Dendritic cell treated with granulocyte-macrophage colony-stimulating factor and Interleukin-4, amounts not matched to agents 40 ng/mL and 50 ng/mL, for 4 days (primary cell): ENCODE measurements at regions not wholly inside any gene's neighbourhood (a gene's known extent, or its start where the extent isn't known, plus 50 kb on each side); places are given as distances from the start of the nearest gene placed in this dataset.

ENCODE experiments used
- H3K27ac Mint-ChIP-seq: one replicate; pipeline ENCODE4 v1.8.0; 2022; ENCODE audit warnings: mild to moderate bottlenecking, mixed read lengths
- H3K27me3 Mint-ChIP-seq: one replicate; pipeline ENCODE4 v1.8.0; 2022; ENCODE audit warnings: mild to moderate bottlenecking, mixed read lengths
- H3K36me3 Mint-ChIP-seq: one replicate; pipeline ENCODE4 v1.8.0; 2022; ENCODE audit warnings: low read depth, mixed read lengths
- H3K4me1 Mint-ChIP-seq: one replicate; pipeline ENCODE4 v1.8.0; 2022; ENCODE audit warnings: low read depth, mixed read lengths
- H3K4me3 Mint-ChIP-seq: one replicate; pipeline ENCODE4 v1.8.0; 2022; ENCODE audit warnings: mild to moderate bottlenecking, moderate library complexity, mixed read lengths
- H3K9me3 Mint-ChIP-seq: one replicate; pipeline ENCODE4 v1.8.0; 2022; ENCODE audit warnings: mixed read lengths
- intact Hi-C: fragments of 100-400 bp; cut with micrococcal nuclease; formaldehyde crosslinking; loops from one replicate; pipeline ENCODE4 v1.15.0; 2022

- peaks cover 65% of the 10 kb centered on the region for H3K4me1 Mint-ChIP-seq
- peak overlapping the region; percentile 78 for H3K27ac Mint-ChIP-seq
- intact Hi-C loops, result no loop called here
- no peaks in the 10 kb centered on the region for H3K9me3 Mint-ChIP-seq
- H3K4me3 Mint-ChIP-seq, result no peak overlapping the region
- H3K27me3 Mint-ChIP-seq, result no peaks in the 10 kb centered on the region
- H3K36me3 Mint-ChIP-seq, result no peaks in the 10 kb centered on the region
Observed at GRCh38 chr3:107992976-107993684, 97.7 kb downstream of the CD47 start.

GRCh38 chr3:107990926-107991325 is 99.9 kb downstream of the CD47 start:
- Mint-ChIP-seq H3K27ac (peak overlapping the region; percentile 96), H3K4me1 (peaks cover 69% of the 10 kb centered on the region), H3K4me3 (no peak overlapping the region), H3K36me3 (no peaks in the 10 kb centered on the region), H3K27me3 (no peaks in the 10 kb centered on the region), H3K9me3 (no peaks in the 10 kb centered on the region)
- intact Hi-C loops, result no loop called here

GRCh38 chr3:107990433-107990832 is 100.4 kb downstream of the CD47 start:
- peak overlapping the region; percentile 96 for H3K27ac Mint-ChIP-seq
- no peaks in the 10 kb centered on the region for H3K27me3 Mint-ChIP-seq
- H3K36me3 Mint-ChIP-seq, result no peaks in the 10 kb centered on the region
- peaks cover 69% of the 10 kb centered on the region for H3K4me1 Mint-ChIP-seq
- intact Hi-C loops, result no loop called here
- H3K4me3 Mint-ChIP-seq, result peak overlapping the region; percentile 66
- no peaks in the 10 kb centered on the region for H3K9me3 Mint-ChIP-seq

- peak overlapping the region; percentile 66 for H3K4me3 Mint-ChIP-seq
- H3K27ac Mint-ChIP-seq, result peak overlapping the region; percentile 96
- peaks cover 73% of the 10 kb centered on the region for H3K4me1 Mint-ChIP-seq
- no peaks in the 10 kb centered on the region for H3K36me3 Mint-ChIP-seq
- H3K9me3 Mint-ChIP-seq, result no peaks in the 10 kb centered on the region
- intact Hi-C loops, result loop anchor here (5.0 kb wide), 1 partner anchor 48 kb away; no protein-coding TSS in a partner anchor
- no peaks in the 10 kb centered on the region for H3K27me3 Mint-ChIP-seq
Observed at GRCh38 chr3:107989661-107990060, 101.2 kb downstream of the CD47 start.

GRCh38 chr3:107988460-107989175 is 102.2 kb downstream of the CD47 start:
- intact Hi-C loops, result loop anchor here (5.0 kb wide), 1 partner anchor 49 kb away; no protein-coding TSS in a partner anchor
- Mint-ChIP-seq H3K27ac (peak overlapping the region; percentile 96), H3K4me3 (peak overlapping the region; percentile 66), H3K4me1 (peaks cover 66% of the 10 kb centered on the region), H3K36me3 (no peaks in the 10 kb centered on the region), H3K9me3 (no peaks in the 10 kb centered on the region), H3K27me3 (no peaks in the 10 kb centered on the region)

GRCh38 chr3:107987036-107987939 is 103.5 kb downstream of the CD47 start:
- H3K36me3 Mint-ChIP-seq, result no peaks in the 10 kb centered on the region
- H3K9me3 Mint-ChIP-seq, result no peaks in the 10 kb centered on the region
- no peaks in the 10 kb centered on the region for H3K27me3 Mint-ChIP-seq
- no peak overlapping the region for H3K4me3 Mint-ChIP-seq
- H3K4me1 Mint-ChIP-seq, result peaks cover 58% of the 10 kb centered on the region
- intact Hi-C loops, result loop anchor here (5.0 kb wide), 1 partner anchor 50 kb away; no protein-coding TSS in a partner anchor
- peak overlapping the region; percentile 96 for H3K27ac Mint-ChIP-seq

GRCh38 chr3:107986505-107986904 is 104.3 kb downstream of the CD47 start:
- Mint-ChIP-seq H3K27ac (peak overlapping the region; percentile 96), H3K36me3 (no peaks in the 10 kb centered on the region), H3K4me1 (peaks cover 62% of the 10 kb centered on the region), H3K27me3 (no peaks in the 10 kb centered on the region), H3K4me3 (no peak overlapping the region), H3K9me3 (no peaks in the 10 kb centered on the region)
- intact Hi-C loops, result loop anchor here (5.0 kb wide), 1 partner anchor 51 kb away; no protein-coding TSS in a partner anchor

GRCh38 chr3:107985496-107985895 is 105.3 kb downstream of the CD47 start:
- peaks cover 60% of the 10 kb centered on the region for H3K4me1 Mint-ChIP-seq
- no peaks in the 10 kb centered on the region for H3K27me3 Mint-ChIP-seq
- no peaks in the 10 kb centered on the region for H3K9me3 Mint-ChIP-seq
- intact Hi-C loops, result loop anchor here (5.0 kb wide), 1 partner anchor 52 kb away; no protein-coding TSS in a partner anchor
- no peaks in the 10 kb centered on the region for H3K36me3 Mint-ChIP-seq
- no peak overlapping the region for H3K4me3 Mint-ChIP-seq
- peak overlapping the region; percentile 96 for H3K27ac Mint-ChIP-seq

GRCh38 chr3:107983247-107983646 is 107.6 kb downstream of the CD47 start:
- no peak overlapping the region for H3K4me3 Mint-ChIP-seq
- peak overlapping the region; percentile 38 for H3K27ac Mint-ChIP-seq
- peaks cover 65% of the 10 kb centered on the region for H3K4me1 Mint-ChIP-seq
- H3K27me3 Mint-ChIP-seq, result no peaks in the 10 kb centered on the region
- intact Hi-C loops, result no loop called here
- no peaks in the 10 kb centered on the region for H3K36me3 Mint-ChIP-seq
- H3K9me3 Mint-ChIP-seq, result no peaks in the 10 kb centered on the region

GRCh38 chr3:107982165-107982564 is 108.7 kb downstream of the CD47 start:
- H3K4me1 Mint-ChIP-seq, result peaks cover 58% of the 10 kb centered on the region
- H3K4me3 Mint-ChIP-seq, result no peak overlapping the region
- H3K27ac Mint-ChIP-seq, result peak overlapping the region; percentile 72
- H3K36me3 Mint-ChIP-seq, result no peaks in the 10 kb centered on the region
- no peaks in the 10 kb centered on the region for H3K9me3 Mint-ChIP-seq
- intact Hi-C loops, result no loop called here
- H3K27me3 Mint-ChIP-seq, result no peaks in the 10 kb centered on the region

- Mint-ChIP-seq H3K27me3 (no peaks in the 10 kb centered on the region), H3K27ac (peak overlapping the region; percentile 72), H3K4me1 (peaks cover 58% of the 10 kb centered on the region), H3K4me3 (no peak overlapping the region), H3K36me3 (no peaks in the 10 kb centered on the region), H3K9me3 (no peaks in the 10 kb centered on the region)
- intact Hi-C loops, result no loop called here
Observed at GRCh38 chr3:107981471-107982111, 109.2 kb downstream of the CD47 start.

GRCh38 chr3:107979538-107979937 is 111.3 kb downstream of the CD47 start:
- intact Hi-C loops, result no loop called here
- H3K36me3 Mint-ChIP-seq, result no peaks in the 10 kb centered on the region
- peak overlapping the region; percentile 60 for H3K27ac Mint-ChIP-seq
- H3K4me1 Mint-ChIP-seq, result peaks cover 59% of the 10 kb centered on the region
- no peaks in the 10 kb centered on the region for H3K9me3 Mint-ChIP-seq
- no peaks in the 10 kb centered on the region for H3K27me3 Mint-ChIP-seq
- no peak overlapping the region for H3K4me3 Mint-ChIP-seq
